ENCODE measurements at regions not wholly inside any gene's neighbourhood (a gene's known extent, or its start where the extent isn't known, plus 50 kb on each side); places are given as distances from the start of the nearest gene placed in this dataset.

DNA sequence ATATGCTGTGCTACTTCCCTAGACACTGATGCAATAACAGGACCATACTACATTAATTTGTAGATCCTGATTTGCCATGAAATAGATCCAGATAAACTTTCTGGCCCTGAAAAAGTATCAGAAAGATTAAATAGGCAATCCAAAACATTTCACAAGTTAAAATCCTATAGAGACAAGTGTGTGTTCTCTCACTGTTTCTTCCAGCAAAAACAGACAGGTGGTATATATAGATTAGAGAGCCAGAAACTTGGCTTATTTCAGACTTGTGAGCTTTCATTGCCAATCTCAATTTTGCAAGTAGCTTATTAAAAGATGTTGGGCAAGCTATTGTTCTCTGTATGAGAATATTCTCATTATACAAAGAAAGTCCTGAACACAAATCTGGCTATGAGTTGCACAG lies 289.1 kb upstream of the MANEA start:
- TF ChIP-seq, protein P1, sequence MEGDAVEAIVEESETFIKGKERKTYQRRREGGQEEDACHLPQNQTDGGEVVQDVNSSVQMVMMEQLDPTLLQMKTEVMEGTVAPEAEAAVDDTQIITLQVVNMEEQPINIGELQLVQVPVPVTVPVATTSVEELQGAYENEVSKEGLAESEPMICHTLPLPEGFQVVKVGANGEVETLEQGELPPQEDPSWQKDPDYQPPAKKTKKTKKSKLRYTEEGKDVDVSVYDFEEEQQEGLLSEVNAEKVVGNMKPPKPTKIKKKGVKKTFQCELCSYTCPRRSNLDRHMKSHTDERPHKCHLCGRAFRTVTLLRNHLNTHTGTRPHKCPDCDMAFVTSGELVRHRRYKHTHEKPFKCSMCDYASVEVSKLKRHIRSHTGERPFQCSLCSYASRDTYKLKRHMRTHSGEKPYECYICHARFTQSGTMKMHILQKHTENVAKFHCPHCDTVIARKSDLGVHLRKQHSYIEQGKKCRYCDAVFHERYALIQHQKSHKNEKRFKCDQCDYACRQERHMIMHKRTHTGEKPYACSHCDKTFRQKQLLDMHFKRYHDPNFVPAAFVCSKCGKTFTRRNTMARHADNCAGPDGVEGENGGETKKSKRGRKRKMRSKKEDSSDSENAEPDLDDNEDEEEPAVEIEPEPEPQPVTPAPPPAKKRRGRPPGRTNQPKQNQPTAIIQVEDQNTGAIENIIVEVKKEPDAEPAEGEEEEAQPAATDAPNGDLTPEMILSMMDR (IDR thresholded peaks at IDR 0.05; ENCODE audit: low read depth, low read length): no peak
- no peak for TF ChIP-seq EZH2phosphoT487 (IDR thresholded peaks at IDR 0.05; ENCODE audit: low read depth)
